OCI-LY1 (cell line): ENCODE measurements at regions not wholly inside any gene's neighbourhood (a gene's known extent, or its start where the extent isn't known, plus 50 kb on each side); places are given as distances from the start of the nearest gene placed in this dataset.

Experiments used
- H2AFZ ChIP-seq: fragments of 200-600 bp; sonication (generic), shearing (Covaris generic); 2 replicates; pipeline ENCODE4 v1.6.0; 2014; ENCODE audit warnings: antibody characterized with exemption, mild to moderate bottlenecking, low read length
- H3F3A ChIP-seq: fragments of 200-600 bp; sonication (generic), shearing (Covaris generic); 2 replicates; pipeline ENCODE4 v1.6.0; 2014; ENCODE audit warnings: mild to moderate bottlenecking, antibody characterized with exemption, low read length, moderate library complexity; ENCODE audit not compliant: insufficient read depth
- H3K27ac ChIP-seq: fragments of 200-600 bp; sonication (generic); 2 replicates; pipeline ENCODE4 v1.5.1; 2014; ENCODE audit warnings: low read length, mixed run types, mild to moderate bottlenecking, low read depth; ENCODE audit not compliant: poor library complexity, severe bottlenecking
- H3K27me3 ChIP-seq: fragments of 200-600 bp; sonication (generic); 2 replicates; pipeline ENCODE4 v1.6.0; 2014; ENCODE audit warnings: antibody characterized with exemption, mild to moderate bottlenecking, low read length, moderate library complexity; ENCODE audit not compliant: insufficient read depth
- H3K36me3 ChIP-seq: fragments of 200-600 bp; sonication (generic); 2 replicates; pipeline ENCODE4 v1.6.1; 2014; ENCODE audit warnings: mild to moderate bottlenecking, antibody characterized with exemption, low read length, moderate library complexity, mixed read lengths; ENCODE audit not compliant: insufficient read depth
- H3K4me1 ChIP-seq: fragments of 200-600 bp; sonication (generic); 2 replicates; pipeline ENCODE4 v1.5.1; 2014; ENCODE audit warnings: mild to moderate bottlenecking, low read length, moderate library complexity; ENCODE audit not compliant: insufficient read depth, severe bottlenecking
- H3K4me2 ChIP-seq: fragments of 200-600 bp; sonication (generic), shearing (Covaris generic); 2 replicates; pipeline ENCODE4 v1.6.1; 2014; ENCODE audit warnings: low read length
- H3K4me3 ChIP-seq: fragments of 200-600 bp; sonication (generic); 2 replicates; pipeline ENCODE4 v1.5.1; 2014; ENCODE audit warnings: low read length, low read depth, mild to moderate bottlenecking, mixed read lengths; ENCODE audit not compliant: poor library complexity, severe bottlenecking
- H3K79me2 ChIP-seq: fragments of 200-600 bp; shearing (Covaris generic); 2 replicates; pipeline ENCODE4 v1.6.1; 2016; ENCODE audit warnings: mixed run types, low read length, mixed read lengths; ENCODE audit not compliant: insufficient read depth
- H3K9ac ChIP-seq: fragments of 200-600 bp; sonication (generic), shearing (Covaris generic); 2 replicates; pipeline ENCODE4 v1.6.1; 2014; ENCODE audit warnings: mild to moderate bottlenecking, low read length, mixed read lengths
- H3K9me2 ChIP-seq: fragments of 200-600 bp; sonication (generic), shearing (Covaris generic); 2 replicates; pipeline ENCODE4 v1.6.1; 2014; ENCODE audit warnings: low read depth, mild to moderate bottlenecking, low read length, mixed read lengths
- H3K9me3 ChIP-seq: fragments of 200-600 bp; shearing (Covaris generic); 2 replicates; pipeline ENCODE4 v1.6.1; 2014; ENCODE audit warnings: low read length, mixed read lengths
- H4K20me1 ChIP-seq: fragments of 200-600 bp; sonication (generic), shearing (Covaris generic); 2 replicates; pipeline ENCODE4 v1.6.0; 2016; ENCODE audit warnings: mild to moderate bottlenecking, low read length; ENCODE audit not compliant: insufficient read depth
- CTCF ChIP-seq: fragments of 200-600 bp; sonication (generic), shearing (Covaris generic); IDR thresholded peaks from 2 replicates; pipeline ENCODE4 v1.5.1; 2017; ENCODE audit warnings: mild to moderate bottlenecking, antibody characterized with exemption, low read length, moderate library complexity, mixed read lengths
- EZH2 ChIP-seq: fragments of 200-600 bp; sonication (generic), shearing (Covaris generic); IDR thresholded peaks from 2 replicates; pipeline ENCODE4 v1.8.0; 2017; ENCODE audit warnings: borderline replicate concordance, mixed run types, mild to moderate bottlenecking, antibody characterized with exemption, low read length, moderate library complexity, mixed read lengths

GRCh38 chr20:60172346-60172984, 214.2 kb downstream of the CDH26 start:
- Histone ChIP-seq H3K9ac (no peak overlapping the region), H3K4me1 (no peaks in the 10 kb centered on the region), H3K27me3 (no peaks in the 10 kb centered on the region), H3F3A (no peaks in the 10 kb centered on the region), H3K9me2 (no peaks in the 10 kb centered on the region), H4K20me1 (no peaks in the 10 kb centered on the region), H3K79me2 (no peaks in the 10 kb centered on the region), H3K27ac (no peak overlapping the region), H2AFZ (no peak overlapping the region), H3K4me3 (no peak overlapping the region), H3K4me2 (no peak overlapping the region), H3K36me3 (no peaks in the 10 kb centered on the region), H3K9me3 (0 out of 2 replicates have a peak, but pooled peaks cover 3% of the 10 kb centered on the region)
- TF ChIP-seq CTCF (no peak), EZH2 (no peak)

- no peaks in the 10 kb centered on the region for H3F3A ChIP-seq
- 0 out of 2 replicates have a peak, but pooled peaks cover 3% of the 10 kb centered on the region for H3K9me3 ChIP-seq
- no peak overlapping the region for H3K4me3 ChIP-seq
- H3K9ac ChIP-seq: no peak overlapping the region
- no peaks in the 10 kb centered on the region for H3K27me3 ChIP-seq
- no peak overlapping the region for H3K4me2 ChIP-seq
- no peak overlapping the region for H3K27ac ChIP-seq
- H2AFZ ChIP-seq: no peak overlapping the region
- H4K20me1 ChIP-seq: no peaks in the 10 kb centered on the region
- TF ChIP-seq CTCF (no peak), EZH2 (no peak)
- H3K4me1 ChIP-seq: no peaks in the 10 kb centered on the region
- no peaks in the 10 kb centered on the region for H3K36me3 ChIP-seq
- H3K79me2 ChIP-seq: no peaks in the 10 kb centered on the region
- no peaks in the 10 kb centered on the region for H3K9me2 ChIP-seq
These were observed 218.9 kb downstream of the CDH26 start for GRCh38 chr20:60177080-60177479.

GRCh38 chr20:60180986-60181385, 222.8 kb downstream of the CDH26 start:
- no peak overlapping the region for H3K27ac ChIP-seq
- no peaks in the 10 kb centered on the region for H3K9me2 ChIP-seq
- H3K36me3 ChIP-seq: no peaks in the 10 kb centered on the region
- TF ChIP-seq EZH2 (no peak), CTCF (no peak)
- no peaks in the 10 kb centered on the region for H3K27me3 ChIP-seq
- no peaks in the 10 kb centered on the region for H4K20me1 ChIP-seq
- no peaks in the 10 kb centered on the region for H3F3A ChIP-seq
- H3K9me3 ChIP-seq: no peaks in the 10 kb centered on the region
- H3K4me2 ChIP-seq: no peak overlapping the region
- H3K9ac ChIP-seq: no peak overlapping the region
- H3K4me3 ChIP-seq: no peak overlapping the region
- no peaks in the 10 kb centered on the region for H3K79me2 ChIP-seq
- H3K4me1 ChIP-seq: no peaks in the 10 kb centered on the region
- H2AFZ ChIP-seq: no peak overlapping the region
